GM12878 (cell line): ENCODE measurements at regions not wholly inside any gene's neighbourhood (a gene's known extent, or its start where the extent isn't known, plus 50 kb on each side); places are given as distances from the start of the nearest gene placed in this dataset.

Source experiments
- POLR2A ChIP-seq: IDR thresholded peaks from 2 replicates; pipeline ENCODE4 v1.6.1; 2011; ENCODE audit warnings: low read depth, mild to moderate bottlenecking, low read length
- PRDM15 ChIP-seq: fragments of 450-650 bp; formaldehyde crosslinking; IDR thresholded peaks from 2 replicates; pipeline ENCODE4 v1.4.0; 2020; ENCODE audit warnings: mild to moderate bottlenecking, moderate library complexity
- STAT1 ChIP-seq: fragments of 450-650 bp; conservative IDR thresholded peaks from 2 replicates; pipeline ENCODE4 v1.6.1; 2014; ENCODE audit warnings: antibody characterized with exemption, mild to moderate bottlenecking
- ZNF274 ChIP-seq: IDR thresholded peaks from one replicate; pipeline ENCODE4 v1.8.0; 2011; ENCODE audit not compliant: insufficient read length, insufficient read depth
- TF ChIP-seq, protein P1 (sequence below), 3 experiments: IDR thresholded peaks in 2 of 3; conservative IDR thresholded peaks in 1 of 3; 2 replicates each; pipeline ENCODE4 v1.5.1; 2011; ENCODE audit warnings: low read depth in 3 of 3, low read length in 3 of 3, mild to moderate bottlenecking in 3 of 3, control low read depth in 2 of 3, moderate library complexity in 2 of 3, inconsistent platforms in 1 of 3, mixed read lengths in 1 of 3; ENCODE audit not compliant: control insufficient read depth in 2 of 3, insufficient read depth in 1 of 3; ENCODE audit errors: extremely low read depth in 1 of 3

- TF ChIP-seq, protein P1, sequence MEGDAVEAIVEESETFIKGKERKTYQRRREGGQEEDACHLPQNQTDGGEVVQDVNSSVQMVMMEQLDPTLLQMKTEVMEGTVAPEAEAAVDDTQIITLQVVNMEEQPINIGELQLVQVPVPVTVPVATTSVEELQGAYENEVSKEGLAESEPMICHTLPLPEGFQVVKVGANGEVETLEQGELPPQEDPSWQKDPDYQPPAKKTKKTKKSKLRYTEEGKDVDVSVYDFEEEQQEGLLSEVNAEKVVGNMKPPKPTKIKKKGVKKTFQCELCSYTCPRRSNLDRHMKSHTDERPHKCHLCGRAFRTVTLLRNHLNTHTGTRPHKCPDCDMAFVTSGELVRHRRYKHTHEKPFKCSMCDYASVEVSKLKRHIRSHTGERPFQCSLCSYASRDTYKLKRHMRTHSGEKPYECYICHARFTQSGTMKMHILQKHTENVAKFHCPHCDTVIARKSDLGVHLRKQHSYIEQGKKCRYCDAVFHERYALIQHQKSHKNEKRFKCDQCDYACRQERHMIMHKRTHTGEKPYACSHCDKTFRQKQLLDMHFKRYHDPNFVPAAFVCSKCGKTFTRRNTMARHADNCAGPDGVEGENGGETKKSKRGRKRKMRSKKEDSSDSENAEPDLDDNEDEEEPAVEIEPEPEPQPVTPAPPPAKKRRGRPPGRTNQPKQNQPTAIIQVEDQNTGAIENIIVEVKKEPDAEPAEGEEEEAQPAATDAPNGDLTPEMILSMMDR (IDR thresholded peaks at IDR 0.05 in 2 of 3, conservative IDR thresholded peaks at IDR 0.05 in 1 of 3; ENCODE audit: control insufficient read depth in 2 of 3, extremely low read depth in 1 of 3, insufficient read depth in 1 of 3, low read depth in 3 of 3, low read length in 3 of 3): no peak
- no peak for TF ChIP-seq ZNF274
- no peak for TF ChIP-seq PRDM15 (CRISPR knock-in tag)
- TF ChIP-seq STAT1: no peak
- no peak for TF ChIP-seq POLR2A
Observed at GRCh38 chr3:189076449-189076848, 95.3 kb upstream of the TPRG1 start.
